IMR-90 (cell line): ENCODE measurements at regions not wholly inside any gene's neighbourhood (a gene's known extent, or its start where the extent isn't known, plus 50 kb on each side); places are given as distances from the start of the nearest gene placed in this dataset.

Experiments
- ATAC-seq: fragments of 200-7000 bp; cut with Tn5 transposase; 2 replicates; pipeline ENCODE4 v1.9.1; 2020; ENCODE audit warnings: low read depth, mild to moderate bottlenecking, moderate library complexity
- BruUV-seq: library from RNA; stranded (reverse); fragments of 400-500 nt; replicated peaks from 2 replicates; lab custom pipeline; 2021; lab: Mats Ljungman, UMichigan
- CTCF ChIA-PET: fragments of 300-600 bp; formaldehyde crosslinking; extraction: SDS; loops from one replicate; lab custom pipeline; 2021; ENCODE audit warnings: antibody characterized with exemption; lab: Yijun Ruan, JAX
- POLR2A ChIA-PET: fragments of 300-600 bp; sonication (Branson Sonifier 250); formaldehyde crosslinking; loops from one replicate; lab custom pipeline; 2022; ENCODE audit warnings: antibody characterized with exemption; ENCODE audit not compliant: unreplicated experiment; lab: Charles Lee
- DNase-seq: peaks from one replicate; pipeline ENCODE4 v3.0.0; 2013
- H2AFZ ChIP-seq: replicated peaks from 2 replicates; pipeline ENCODE3; 2013; ENCODE audit warnings: low read length, mild to moderate bottlenecking; ENCODE audit not compliant: poor library complexity
- H2AK5ac ChIP-seq: 2 replicates; pipeline ENCODE4 v1.6.1; 2013; ENCODE audit warnings: low read depth, low read length, inconsistent platforms
- H2AK9ac ChIP-seq: replicated peaks from 2 replicates; pipeline ENCODE3; 2013; ENCODE audit warnings: mild to moderate bottlenecking, low read depth, low read length, moderate library complexity; ENCODE audit not compliant: poor library complexity
- H2BK120ac ChIP-seq: 2 replicates; pipeline ENCODE4 v1.6.1; 2013; ENCODE audit warnings: low read depth, low read length, inconsistent platforms
- H2BK15ac ChIP-seq: 3 replicates; pipeline ENCODE4 v1.6.1; 2013; ENCODE audit warnings: low read depth, low read length, inconsistent platforms
- H2BK20ac ChIP-seq: 2 replicates; pipeline ENCODE4 v1.6.1; 2013; ENCODE audit warnings: low read depth, mild to moderate bottlenecking, inconsistent platforms, low read length, moderate library complexity
- H2BK5ac ChIP-seq: 2 replicates; pipeline ENCODE4 v1.6.1; 2013; ENCODE audit warnings: mild to moderate bottlenecking, low read depth, low read length, inconsistent platforms; ENCODE audit not compliant: poor library complexity, severe bottlenecking
- H3K14ac ChIP-seq: replicated peaks from 2 replicates; pipeline ENCODE4 v1.6.1; 2013; ENCODE audit warnings: low read depth, low read length, inconsistent platforms
- H3K18ac ChIP-seq: 2 replicates; pipeline ENCODE4 v1.6.1; 2013; ENCODE audit warnings: low read depth, low read length, control low read depth
- H3K23ac ChIP-seq: 2 replicates; pipeline ENCODE4 v1.6.1; 2013; ENCODE audit warnings: low read depth, low read length, inconsistent platforms
- H3K27ac ChIP-seq: 2 replicates; pipeline ENCODE4 v1.5.1; 2013; ENCODE audit warnings: mild to moderate bottlenecking, control low read depth, low read length; ENCODE audit not compliant: insufficient read depth
- H3K27me3 ChIP-seq: 2 replicates; pipeline ENCODE4 v1.6.1; 2013; ENCODE audit warnings: low read length; ENCODE audit not compliant: control insufficient read depth, insufficient read depth
- H3K36me3 ChIP-seq: 2 replicates; pipeline ENCODE4 v1.6.1; 2013; ENCODE audit warnings: low read length, mixed read lengths; ENCODE audit not compliant: control insufficient read depth, insufficient read depth
- H3K4ac ChIP-seq: 2 replicates; pipeline ENCODE4 v1.6.1; 2013; ENCODE audit warnings: low read depth, low read length, inconsistent platforms
- H3K4me1 ChIP-seq: 2 replicates; pipeline ENCODE4 v1.6.1; 2013; ENCODE audit warnings: low read length, mixed read lengths; ENCODE audit not compliant: control insufficient read depth, insufficient read depth
- H3K4me2 ChIP-seq: 2 replicates; pipeline ENCODE4 v1.6.1; 2013; ENCODE audit warnings: low read depth, mild to moderate bottlenecking, control low read depth, low read length, moderate library complexity
- H3K4me3 ChIP-seq: 2 replicates; pipeline ENCODE4 v1.5.1; 2013; ENCODE audit warnings: low read depth, mild to moderate bottlenecking, control low read depth, low read length, moderate library complexity; ENCODE audit not compliant: insufficient read depth
- H3K56ac ChIP-seq: 2 replicates; pipeline ENCODE4 v1.6.1; 2013; ENCODE audit warnings: low read length, inconsistent platforms; ENCODE audit not compliant: insufficient read depth; ENCODE audit errors: extremely low read depth
- H3K79me1 ChIP-seq, 2 experiments: 2 replicates each; pipeline ENCODE4 v1.6.1; 2013; ENCODE audit warnings: low read length in 2 of 2, inconsistent platforms in 1 of 2, low read depth in 1 of 2
- H3K9ac ChIP-seq: 2 replicates; pipeline ENCODE4 v1.6.1; 2013; ENCODE audit warnings: low read depth, low read length, control low read depth
- H3K9me1 ChIP-seq: 2 replicates; pipeline ENCODE4 v1.6.1; 2013; ENCODE audit warnings: low read length, inconsistent platforms; ENCODE audit not compliant: insufficient read depth
- H3K9me3 ChIP-seq: 2 replicates; pipeline ENCODE4 v1.6.1; 2013; ENCODE audit warnings: low read length; ENCODE audit not compliant: control insufficient read depth, insufficient read depth
- H4K20me1 ChIP-seq: 2 replicates; pipeline ENCODE4 v1.6.1; 2013; ENCODE audit warnings: low read length, inconsistent platforms; ENCODE audit not compliant: insufficient read depth
- H4K5ac ChIP-seq: 2 replicates; pipeline ENCODE4 v1.6.1; 2013; ENCODE audit warnings: mild to moderate bottlenecking, low read depth, low read length, control low read depth
- H4K8ac ChIP-seq, 2 experiments: 2 replicates each; pipeline ENCODE4 v1.6.1; 2013; ENCODE audit warnings: low read depth in 2 of 2, low read length in 2 of 2, control low read depth in 1 of 2, inconsistent platforms in 1 of 2
- H4K91ac ChIP-seq: 2 replicates; pipeline ENCODE4 v1.6.1; 2013; ENCODE audit warnings: low read depth, low read length, inconsistent platforms; ENCODE audit not compliant: insufficient read depth
- MAFK ChIP-seq: IDR thresholded peaks from 2 replicates; pipeline ENCODE4 v1.6.1; 2012; ENCODE audit warnings: low read depth, low read length, improper control_type of control experiment
- WGBS, 2 experiments: methylation state at CpG; one replicate each; pipeline versions ENCODE4 v1.1.5 to v1.1.7; 2013; ENCODE audit warnings: missing lambda C conversion rate in 2 of 2; ENCODE audit not compliant: insufficient read length in 1 of 2; ENCODE audit errors: extremely low coverage in 2 of 2; 5-methylcytosine and 5-hydroxymethylcytosine counted together
- dilution Hi-C: fragments of 300-500 bp; cut with HindIII; formaldehyde crosslinking; loops from one replicate; pipeline ENCODE4 v1.14.3; 2018; ENCODE audit warnings: low sequenced_read_pairs; ENCODE audit not compliant: unreplicated experiment
- in situ Hi-C: fragments of 300-500 bp; cut with MboI; formaldehyde crosslinking; loops from 3 replicates; pipeline ENCODE4 v1.14.3; 2019; ENCODE audit warnings: low sequenced_read_pairs, inconsistent platforms, mixed read lengths
- intact Hi-C: fragments of 100-400 bp; cut with micrococcal nuclease; formaldehyde crosslinking; loops from 2 replicates; pipeline ENCODE4 v1.10.0; 2022
- TF ChIP-seq, protein P1 (sequence below): fragments of 150-350 bp; IDR thresholded peaks from 2 replicates; pipeline ENCODE4 v1.6.1; 2016; ENCODE audit warnings: low read depth, mild to moderate bottlenecking, low read length, moderate library complexity, borderline replicate concordance

DNA sequence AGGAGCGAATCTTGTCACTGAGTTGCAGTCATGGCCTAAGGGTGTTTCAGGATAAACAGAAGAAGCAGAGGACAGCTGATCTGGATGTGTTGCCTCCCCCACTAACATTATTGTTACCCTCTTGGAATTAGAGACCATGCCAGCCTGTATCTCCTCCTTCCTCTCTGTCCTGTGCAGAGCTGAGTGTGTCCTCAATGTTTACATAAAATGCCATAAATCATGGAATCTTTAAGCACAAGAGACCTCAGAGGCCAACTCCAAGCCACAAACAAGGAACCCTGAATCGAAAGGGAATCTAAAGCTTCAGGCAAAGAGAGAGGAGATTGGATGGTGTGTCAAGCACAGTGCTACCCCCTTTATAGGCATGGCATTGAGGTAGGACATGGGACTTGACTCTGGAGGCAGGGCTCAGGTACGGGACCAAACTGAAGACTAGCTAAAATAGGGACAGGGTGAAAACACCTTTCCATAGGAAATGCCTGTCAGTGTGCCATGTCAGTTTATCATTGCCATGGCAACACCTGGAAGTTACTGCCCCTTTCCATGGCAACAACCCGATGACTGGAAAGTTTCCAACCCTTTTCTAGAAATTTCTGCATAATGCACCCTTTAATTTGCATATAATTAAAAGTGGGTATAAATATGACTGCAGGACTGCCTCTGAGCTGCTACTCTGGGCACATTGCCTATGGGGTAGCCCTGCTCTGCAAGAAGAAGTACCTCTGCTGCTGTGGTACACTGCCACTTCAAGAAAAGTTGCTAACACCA, 489.7 kb downstream of the MIAT start:
- ATAC-seq, result peak; percentile 32; the same call in 1 of the 2 replicates
- Histone ChIP-seq H4K8ac (no peak overlapping the region), H3K9ac (no peak overlapping the region), H3K4ac (no peak overlapping the region), H3K56ac (no peak overlapping the region), H2AK9ac (no peak overlapping the region), H2AK5ac (no peak overlapping the region), H4K91ac (no peak overlapping the region), H3K4me1 (peaks cover 4% of the 10 kb centered on the region; the same call in 1 of the 2 replicates), H3K4me2 (no peak overlapping the region), H3K18ac (no peak overlapping the region), H2BK120ac (no peak overlapping the region), H3K9me3 (no peaks in the 10 kb centered on the region), H3K23ac (no peak overlapping the region), H3K14ac (0 out of 2 replicates have a peak overlapping the region, but pooled peaks have one; percentile 4), H3K27me3 (peaks cover 8% of the 10 kb centered on the region), H2AFZ (no peak overlapping the region), H4K20me1 (no peaks in the 10 kb centered on the region), H2BK5ac (no peak overlapping the region), H3K9me1 (peaks cover 13% of the 10 kb centered on the region; the same call in 1 of the 2 replicates), H4K5ac (no peak overlapping the region), H3K79me1 (no peaks in the 10 kb centered on the region), H3K4me3 (no peak overlapping the region), H2BK15ac (no peak overlapping the region), H3K27ac (no peak overlapping the region), H3K36me3 (no peaks in the 10 kb centered on the region), H2BK20ac (no peak overlapping the region)
- BruUV-seq, result no TSS peak
- intact Hi-C loops (no loop called here), in situ Hi-C loops (no loop called here), dilution Hi-C loops (no loop called here)
- DNase-seq, result no peak
- TF ChIP-seq, protein P1, sequence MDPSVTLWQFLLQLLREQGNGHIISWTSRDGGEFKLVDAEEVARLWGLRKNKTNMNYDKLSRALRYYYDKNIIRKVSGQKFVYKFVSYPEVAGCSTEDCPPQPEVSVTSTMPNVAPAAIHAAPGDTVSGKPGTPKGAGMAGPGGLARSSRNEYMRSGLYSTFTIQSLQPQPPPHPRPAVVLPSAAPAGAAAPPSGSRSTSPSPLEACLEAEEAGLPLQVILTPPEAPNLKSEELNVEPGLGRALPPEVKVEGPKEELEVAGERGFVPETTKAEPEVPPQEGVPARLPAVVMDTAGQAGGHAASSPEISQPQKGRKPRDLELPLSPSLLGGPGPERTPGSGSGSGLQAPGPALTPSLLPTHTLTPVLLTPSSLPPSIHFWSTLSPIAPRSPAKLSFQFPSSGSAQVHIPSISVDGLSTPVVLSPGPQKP, result no peak
- no peak for TF ChIP-seq MAFK
- ChIA-PET POLR2A (no interaction called here), CTCF (interaction anchor here (1.3 kb wide), 1 partner anchor 10 kb away, joined by 3 read pairs; no protein-coding TSS in a partner anchor)
- no CpG with 5 or more reads among the region's 4 CpGs for WGBS, 2 experiments
